Astrocyte of the cerebellum (primary cell): ENCODE measurements at regions not wholly inside any gene's neighbourhood (a gene's known extent, or its start where the extent isn't known, plus 50 kb on each side); places are given as distances from the start of the nearest gene placed in this dataset.

Experiments
- DNase-seq: peaks from one replicate; pipeline ENCODE4 v3.0.0-alpha.2; 2011; ENCODE audit warnings: low read depth
- H3K4me3 ChIP-seq: 2 replicates; pipeline ENCODE4 v1.5.1; 2011; ENCODE audit warnings: mild to moderate bottlenecking, low read depth, low read length, moderate library complexity
- CTCF ChIP-seq: IDR thresholded peaks from 2 replicates; pipeline ENCODE4 v1.5.1; 2012; ENCODE audit warnings: low read length, low read depth, moderate library complexity, mild to moderate bottlenecking; ENCODE audit errors: missing control alignments
- in situ Hi-C: cut with HindIII; loops from 2 replicates; pipeline ENCODE4 v1.10.0; 2017; ENCODE audit warnings: low sequenced_read_pairs

- no peak overlapping the region for H3K4me3 ChIP-seq
- TF ChIP-seq CTCF = no peak
- in situ Hi-C loops = no loop called here
- no peak for DNase-seq
Observed at GRCh38 chr18:65990944-65991708, 240.3 kb downstream of the CDH7 start.

- no peak for TF ChIP-seq CTCF
- DNase-seq = no peak
- no peak overlapping the region for H3K4me3 ChIP-seq
- in situ Hi-C loops = no loop called here
Observed at GRCh38 chr18:65990174-65990690, 239.4 kb downstream of the CDH7 start.

GRCh38 chr18:65988972-65989371 is 238.2 kb downstream of the CDH7 start:
- no peak for TF ChIP-seq CTCF
- no peak for DNase-seq
- in situ Hi-C loops = no loop called here
- H3K4me3 ChIP-seq = no peak overlapping the region

- no peak for TF ChIP-seq CTCF
- H3K4me3 ChIP-seq = no peak overlapping the region
- no peak for DNase-seq
- in situ Hi-C loops = no loop called here
Observed at GRCh38 chr18:65988386-65988785, 237.6 kb downstream of the CDH7 start.

GRCh38 chr18:65983750-65984149 is 232.9 kb downstream of the CDH7 start:
- DNase-seq = no peak
- H3K4me3 ChIP-seq = no peak overlapping the region
- in situ Hi-C loops = no loop called here
- TF ChIP-seq CTCF = no peak

- in situ Hi-C loops = no loop called here
- no peak for DNase-seq
- no peak for TF ChIP-seq CTCF
- no peak overlapping the region for H3K4me3 ChIP-seq
Observed at GRCh38 chr18:65975536-65975935, 224.7 kb downstream of the CDH7 start.
